ENCODE measurements at regions not wholly inside any gene's neighbourhood (a gene's known extent, or its start where the extent isn't known, plus 50 kb on each side); places are given as distances from the start of the nearest gene placed in this dataset.

DNA sequence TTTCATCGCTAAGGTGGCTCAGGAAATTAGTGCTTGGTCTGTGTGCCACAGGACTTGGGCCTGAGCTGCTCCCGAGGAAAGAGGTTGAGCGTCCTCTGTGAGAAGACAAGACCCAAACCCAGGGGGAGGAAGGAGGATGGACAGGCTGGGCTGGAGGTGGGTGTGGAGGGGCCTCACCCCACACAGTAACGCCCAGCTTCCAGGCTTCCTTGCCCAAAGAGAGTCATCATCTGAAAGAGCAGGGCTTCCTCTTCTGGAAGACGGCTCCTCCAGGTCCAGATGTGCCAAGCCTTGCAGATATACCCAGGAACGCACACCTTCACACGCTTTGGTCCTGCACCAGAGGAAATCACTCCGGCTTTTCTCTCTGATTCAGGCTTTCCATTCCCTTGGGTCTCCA, 127.8 kb upstream of the MGMT start:
- TF ChIP-seq, protein P1, sequence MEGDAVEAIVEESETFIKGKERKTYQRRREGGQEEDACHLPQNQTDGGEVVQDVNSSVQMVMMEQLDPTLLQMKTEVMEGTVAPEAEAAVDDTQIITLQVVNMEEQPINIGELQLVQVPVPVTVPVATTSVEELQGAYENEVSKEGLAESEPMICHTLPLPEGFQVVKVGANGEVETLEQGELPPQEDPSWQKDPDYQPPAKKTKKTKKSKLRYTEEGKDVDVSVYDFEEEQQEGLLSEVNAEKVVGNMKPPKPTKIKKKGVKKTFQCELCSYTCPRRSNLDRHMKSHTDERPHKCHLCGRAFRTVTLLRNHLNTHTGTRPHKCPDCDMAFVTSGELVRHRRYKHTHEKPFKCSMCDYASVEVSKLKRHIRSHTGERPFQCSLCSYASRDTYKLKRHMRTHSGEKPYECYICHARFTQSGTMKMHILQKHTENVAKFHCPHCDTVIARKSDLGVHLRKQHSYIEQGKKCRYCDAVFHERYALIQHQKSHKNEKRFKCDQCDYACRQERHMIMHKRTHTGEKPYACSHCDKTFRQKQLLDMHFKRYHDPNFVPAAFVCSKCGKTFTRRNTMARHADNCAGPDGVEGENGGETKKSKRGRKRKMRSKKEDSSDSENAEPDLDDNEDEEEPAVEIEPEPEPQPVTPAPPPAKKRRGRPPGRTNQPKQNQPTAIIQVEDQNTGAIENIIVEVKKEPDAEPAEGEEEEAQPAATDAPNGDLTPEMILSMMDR (IDR thresholded peaks at IDR 0.05): no peak
- DNase-seq: no peak
- no peak overlapping the region for H3K4me3 ChIP-seq
- no peaks in the 10 kb centered on the region for H3K4me1 ChIP-seq
- intact Hi-C loops (cut with DNase I): no loop called here
- no peaks in the 10 kb centered on the region for H3K36me3 ChIP-seq (ENCODE audit: insufficient read depth in 1 of 2, low read depth in 1 of 2)
- 94 to 97% (median 97%) methylated on average over 8 of the region's 8 CpGs for WGBS, 3 donors
- ATAC-seq: no peak
- H3K27ac ChIP-seq: no peak overlapping the region
- no peaks in the 10 kb centered on the region for H3K27me3 ChIP-seq (ENCODE audit: insufficient read depth in 3 of 3, low read length in 2 of 3)
- no peaks in the 10 kb centered on the region for H3K9me3 ChIP-seq

DNA sequence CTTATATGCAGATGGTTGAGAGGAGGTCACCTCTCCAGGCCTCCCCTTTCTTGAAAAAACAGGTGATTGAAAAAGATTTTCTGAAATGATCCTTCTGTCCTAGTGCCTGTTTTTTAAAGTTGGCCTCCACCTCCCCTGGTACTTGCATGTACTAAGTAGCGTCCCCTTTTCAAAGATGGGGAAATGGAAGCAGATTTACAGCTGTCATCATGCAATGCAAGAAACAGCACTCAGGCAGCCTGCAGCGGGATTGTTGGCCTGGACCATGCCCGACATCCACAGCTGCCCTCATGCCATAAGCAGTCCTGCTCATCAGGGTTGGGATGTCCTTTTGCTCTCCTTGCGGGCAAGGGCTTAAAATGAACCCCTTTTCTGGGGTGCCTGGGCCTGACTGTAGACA, 127.2 kb upstream of the MGMT start:
- intact Hi-C loops (cut with DNase I): no loop called here
- Histone ChIP-seq H3K27me3 (ENCODE audit: insufficient read depth in 3 of 3, low read length in 2 of 3) (no peaks in the 10 kb centered on the region), H3K4me3 (no peak overlapping the region), H3K36me3 (ENCODE audit: insufficient read depth in 1 of 2, low read depth in 1 of 2) (no peaks in the 10 kb centered on the region), H3K27ac (no peak overlapping the region), H3K4me1 (no peaks in the 10 kb centered on the region), H3K9me3 (no peaks in the 10 kb centered on the region)
- DNase-seq: no peak
- 87 to 93% (median 91%) methylated on average over 4 of the region's 4 CpGs for WGBS, 3 donors
- no peak for ATAC-seq
- TF ChIP-seq, protein P1 (IDR thresholded peaks at IDR 0.05): no peak

DNA sequence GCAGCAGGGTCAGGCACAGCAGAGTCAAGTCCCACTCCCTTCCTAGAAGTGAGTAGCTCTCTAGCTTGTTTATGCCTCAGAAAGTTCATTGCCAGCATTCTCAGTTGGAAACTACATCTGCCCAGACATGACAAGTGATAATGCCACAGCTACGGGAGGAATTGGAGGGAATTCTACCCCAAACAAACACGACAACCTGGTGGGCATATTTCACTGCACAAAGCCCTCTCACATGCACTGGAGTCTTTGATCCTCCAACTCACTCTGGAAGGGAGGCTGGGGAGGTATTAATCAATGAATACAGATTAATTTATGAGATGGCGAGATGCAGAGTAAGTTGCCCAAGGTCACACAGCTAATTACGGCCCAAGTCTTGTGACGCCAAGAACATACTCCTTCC, 126.0 kb upstream of the MGMT start:
- no peaks in the 10 kb centered on the region for H3K36me3 ChIP-seq (ENCODE audit: insufficient read depth in 1 of 2, low read depth in 1 of 2)
- no peaks in the 10 kb centered on the region for H3K9me3 ChIP-seq
- no peak for ATAC-seq
- no peaks in the 10 kb centered on the region for H3K4me1 ChIP-seq
- H3K27ac ChIP-seq: no peak overlapping the region
- WGBS, 3 donors: 77 to 85% (median 81%) methylated on average over 5 of the region's 5 CpGs
- DNase-seq: no peak
- H3K27me3 ChIP-seq (ENCODE audit: insufficient read depth in 3 of 3, low read length in 2 of 3): no peaks in the 10 kb centered on the region
- TF ChIP-seq, protein P1 (IDR thresholded peaks at IDR 0.05): no peak
- intact Hi-C loops (cut with DNase I): no loop called here
- no peak overlapping the region for H3K4me3 ChIP-seq

DNA sequence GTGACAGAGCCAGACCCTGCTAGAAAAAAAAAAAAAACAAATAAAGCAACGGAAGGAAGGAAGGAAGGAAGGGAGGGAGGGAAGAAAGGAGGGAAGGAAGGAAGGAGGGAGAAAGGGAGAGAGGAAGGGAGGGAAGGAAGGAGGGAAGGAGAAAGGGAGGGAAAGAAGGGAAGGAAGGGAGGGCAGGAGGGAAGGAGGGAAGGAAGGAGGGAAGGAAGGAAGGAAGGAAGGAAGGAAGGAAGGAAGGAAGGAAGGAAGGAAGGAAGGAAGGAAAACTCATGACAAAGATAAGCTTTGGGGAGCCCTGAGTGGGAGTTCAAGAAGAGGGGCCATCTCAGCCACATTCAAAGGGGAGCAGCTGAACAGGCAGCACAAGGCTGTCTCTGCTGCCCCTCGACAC, 124.7 kb upstream of the MGMT start:
- no peaks in the 10 kb centered on the region for H3K9me3 ChIP-seq
- H3K4me3 ChIP-seq: no peak overlapping the region
- no peak for DNase-seq
- TF ChIP-seq, protein P1 (IDR thresholded peaks at IDR 0.05): no peak
- no peaks in the 10 kb centered on the region for H3K4me1 ChIP-seq
- ATAC-seq: no peak
- no peaks in the 10 kb centered on the region for H3K36me3 ChIP-seq (ENCODE audit: insufficient read depth in 1 of 2, low read depth in 1 of 2)
- intact Hi-C loops (cut with DNase I): no loop called here
- H3K27me3 ChIP-seq (ENCODE audit: insufficient read depth in 3 of 3, low read length in 2 of 3): no peaks in the 10 kb centered on the region
- WGBS, 3 donors: 51 to 57% (median 55%) methylated on average over 2 of the region's 2 CpGs
- no peak overlapping the region for H3K27ac ChIP-seq

DNA sequence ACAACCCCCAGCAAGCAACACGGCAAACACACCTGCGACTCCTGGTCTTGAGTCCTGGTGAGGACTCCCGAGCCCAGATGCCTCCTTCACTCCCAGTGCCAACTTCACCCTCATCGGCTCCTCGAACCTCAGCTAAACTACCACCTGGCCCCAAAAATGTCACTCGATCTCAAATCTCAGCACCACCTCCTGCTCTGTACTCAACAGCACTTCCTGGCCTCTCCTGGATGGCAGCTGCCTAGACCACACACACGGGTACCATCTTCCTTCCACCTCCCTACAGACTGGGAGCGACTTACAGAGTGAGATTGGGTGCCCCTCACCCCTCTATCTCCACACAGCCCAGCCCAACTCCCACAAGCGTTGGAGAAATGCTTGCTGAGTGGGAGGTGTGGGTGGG, 123.9 kb upstream of the MGMT start:
- DNase-seq (no peak), ATAC-seq (no peak)
- no peaks in the 10 kb centered on the region for H3K4me1 ChIP-seq
- H3K27ac ChIP-seq: no peak overlapping the region
- no peaks in the 10 kb centered on the region for H3K36me3 ChIP-seq (ENCODE audit: insufficient read depth in 1 of 2, low read depth in 1 of 2)
- intact Hi-C loops (cut with DNase I): no loop called here
- 90 to 91% (median 91%) methylated on average over 9 of the region's 9 CpGs for WGBS, 3 donors
- no peaks in the 10 kb centered on the region for H3K9me3 ChIP-seq
- TF ChIP-seq, protein P1 (IDR thresholded peaks at IDR 0.05): no peak
- H3K4me3 ChIP-seq: no peak overlapping the region
- no peaks in the 10 kb centered on the region for H3K27me3 ChIP-seq (ENCODE audit: insufficient read depth in 3 of 3, low read length in 2 of 3)
